HG02870 (cell line): ENCODE measurements at regions not wholly inside any gene's neighbourhood (a gene's known extent, or its start where the extent isn't known, plus 50 kb on each side); places are given as distances from the start of the nearest gene placed in this dataset.
A peak's percentile ranks its signal among the peaks of the same experiment; 100 is the strongest.
"Not testable (repeated sequence)": the region's sequence is repeated elsewhere in the genome, so short reads cannot be mapped to it uniquely, and the experiment has no call there.

Source experiments
- ATAC-seq: cut with Tn5 transposase; IDR thresholded peaks from one replicate; pipeline ENCODE4 v1.9.1; 2021; ENCODE audit warnings: mild to moderate bottlenecking, moderate library complexity; ENCODE audit not compliant: unreplicated experiment

DNA sequence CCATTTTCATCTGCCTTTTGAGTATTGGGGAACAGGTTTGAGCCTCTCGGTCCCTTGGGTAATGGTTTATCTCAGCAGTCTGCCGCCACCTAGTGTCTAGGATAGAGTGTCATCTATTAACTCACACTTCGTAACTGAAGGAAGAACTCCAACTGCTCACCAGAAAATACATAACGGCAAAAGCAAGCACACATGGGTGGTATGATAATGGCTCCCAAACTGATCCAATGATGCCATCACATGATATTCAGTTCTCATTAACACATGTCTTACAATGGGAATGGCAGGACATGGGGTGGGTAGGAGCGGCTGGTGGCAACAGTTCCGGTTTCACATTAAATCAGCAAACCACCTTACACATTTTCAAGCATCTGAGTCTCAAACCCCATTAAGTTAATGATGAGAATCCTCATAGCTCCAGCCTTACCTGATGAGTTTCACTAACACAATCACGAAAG is 110.7 kb upstream of the PHACTR1 start:
- ATAC-seq: peak; percentile 42

DNA sequence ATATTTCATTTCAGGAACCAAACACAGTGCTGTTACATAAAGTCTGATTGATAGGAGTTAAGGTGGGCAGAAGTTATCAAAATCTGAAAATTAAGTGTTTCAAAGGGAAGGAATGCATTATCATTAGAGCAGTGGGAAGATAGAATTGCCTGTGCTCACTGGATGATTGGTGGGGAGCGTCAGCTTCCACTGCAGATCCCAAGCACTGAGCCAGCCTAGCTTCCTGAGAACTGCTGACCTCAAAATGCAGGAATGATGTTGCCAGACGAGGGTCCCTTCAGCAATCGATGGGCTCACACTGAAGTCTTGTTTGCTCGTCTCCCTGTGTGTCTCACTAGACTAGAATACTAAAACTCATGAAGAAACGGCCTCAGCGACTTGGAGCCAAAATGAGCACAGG is 110.0 kb upstream of the PHACTR1 start:
- no peak for ATAC-seq

DNA sequence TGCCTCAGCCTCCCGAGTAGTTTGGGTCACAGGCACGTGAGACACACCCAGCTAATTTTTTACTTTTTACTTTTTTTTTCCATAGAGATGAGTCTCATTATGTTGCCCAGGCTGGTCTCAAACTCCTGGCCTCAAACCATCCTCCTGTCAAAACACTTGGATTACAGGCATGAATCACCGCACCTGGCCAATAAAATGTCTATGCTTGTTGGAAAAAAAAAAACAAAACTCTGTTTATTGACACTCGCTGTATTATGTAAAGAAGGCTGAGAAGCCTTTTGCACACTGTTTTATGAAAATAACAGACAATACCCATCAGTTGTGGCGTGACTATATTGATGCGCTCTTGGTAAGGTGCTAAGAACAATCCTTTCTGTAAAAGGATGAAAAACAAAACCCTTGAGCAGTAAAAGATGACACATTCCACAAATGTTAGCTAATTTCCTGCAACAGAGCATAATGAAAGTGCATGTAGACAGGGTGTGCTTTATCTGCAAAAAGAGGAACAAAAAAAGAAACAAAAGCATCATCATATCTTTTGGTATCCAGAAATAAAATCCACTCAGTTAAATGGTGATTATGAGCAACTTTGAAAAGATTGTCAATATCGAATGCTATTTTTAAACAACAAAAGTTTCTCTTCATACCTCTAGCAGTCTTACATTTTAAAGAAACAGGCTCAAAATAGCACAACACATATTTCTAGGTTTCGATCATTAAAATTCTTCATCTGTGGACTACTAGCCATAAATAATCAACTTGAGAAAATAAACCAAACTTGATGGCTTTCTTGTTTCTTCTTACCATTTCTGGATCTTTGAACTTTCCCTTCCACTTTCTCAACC is 108.3 kb upstream of the PHACTR1 start:
- ATAC-seq: peak; percentile 70

DNA sequence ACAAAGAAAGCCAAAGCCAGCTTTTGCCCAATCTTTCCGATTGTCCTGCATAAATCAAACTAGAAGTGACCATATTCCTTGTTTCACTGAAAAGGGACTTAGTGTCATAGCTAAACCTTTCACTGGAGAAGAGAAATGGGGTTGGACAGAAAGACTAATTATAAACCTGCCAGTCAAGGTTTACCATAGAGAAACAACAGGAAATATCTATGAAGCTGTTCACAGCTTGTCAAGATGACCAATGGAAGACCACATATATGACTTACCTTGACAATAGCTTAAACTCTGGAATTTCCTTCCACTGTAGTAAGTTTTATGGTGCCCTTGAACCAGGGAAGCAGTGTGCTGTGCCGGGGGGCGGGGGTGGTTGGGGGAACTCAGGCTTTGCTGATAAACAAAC is 107.7 kb upstream of the PHACTR1 start:
- ATAC-seq: peak; percentile 4

DNA sequence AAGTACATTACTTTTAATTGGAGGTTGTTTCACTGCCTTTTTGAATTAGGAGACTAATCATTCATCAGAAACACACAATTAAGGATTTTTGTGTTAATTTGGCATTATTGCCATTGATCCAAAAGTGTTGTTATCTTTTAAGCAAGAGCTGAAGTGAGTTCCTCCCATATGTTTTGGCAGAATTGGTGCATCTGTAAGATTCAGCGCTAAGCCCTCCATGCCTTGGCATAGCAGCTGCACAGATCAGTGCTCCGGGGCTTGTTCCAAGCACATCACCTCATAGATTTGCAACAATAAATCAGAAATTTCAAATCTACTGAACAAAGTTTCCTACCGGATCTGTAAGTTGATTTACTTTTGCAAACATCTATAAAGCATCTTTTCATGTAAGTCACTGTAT is 106.8 kb upstream of the PHACTR1 start:
- ATAC-seq: no peak

DNA sequence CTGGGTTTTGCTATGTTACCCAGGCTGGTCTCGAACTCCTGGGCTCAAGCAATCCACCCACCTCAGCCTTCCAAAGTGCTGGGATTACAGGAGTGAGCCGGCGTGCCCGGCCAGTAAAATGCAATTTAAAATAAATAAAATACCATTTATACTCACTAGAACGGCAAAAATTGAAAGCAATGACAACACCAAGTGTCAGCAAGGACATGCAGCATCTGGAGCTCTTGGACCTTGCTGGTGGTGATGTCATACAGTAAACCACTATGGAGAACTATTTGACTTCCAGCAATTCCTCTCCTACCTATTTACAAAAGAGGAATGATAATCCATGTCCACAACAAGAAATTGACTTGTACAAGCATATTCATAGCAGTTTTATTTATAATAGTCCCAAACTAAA is 105.7 kb upstream of the PHACTR1 start:
- ATAC-seq: no peak

DNA sequence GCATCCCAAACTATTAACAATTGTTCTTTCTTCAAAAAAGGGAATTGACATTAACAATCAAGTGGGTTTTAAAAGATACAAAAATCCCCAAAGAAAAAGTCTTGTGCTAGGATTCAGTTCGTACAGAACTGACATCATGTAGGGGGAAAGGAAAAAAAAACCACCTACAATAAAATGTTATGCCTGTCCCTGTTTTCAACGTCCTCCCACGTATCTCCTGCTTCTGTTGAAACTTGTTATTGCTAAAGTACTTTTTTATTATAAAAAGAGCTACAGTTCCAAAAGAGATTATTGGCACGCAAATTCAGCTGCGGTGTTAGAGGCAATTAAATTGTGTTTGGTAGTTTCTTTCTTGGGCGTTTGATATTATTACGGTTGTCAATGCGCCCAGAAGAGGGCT is 102.8 kb upstream of the PHACTR1 start:
- no peak for ATAC-seq

DNA sequence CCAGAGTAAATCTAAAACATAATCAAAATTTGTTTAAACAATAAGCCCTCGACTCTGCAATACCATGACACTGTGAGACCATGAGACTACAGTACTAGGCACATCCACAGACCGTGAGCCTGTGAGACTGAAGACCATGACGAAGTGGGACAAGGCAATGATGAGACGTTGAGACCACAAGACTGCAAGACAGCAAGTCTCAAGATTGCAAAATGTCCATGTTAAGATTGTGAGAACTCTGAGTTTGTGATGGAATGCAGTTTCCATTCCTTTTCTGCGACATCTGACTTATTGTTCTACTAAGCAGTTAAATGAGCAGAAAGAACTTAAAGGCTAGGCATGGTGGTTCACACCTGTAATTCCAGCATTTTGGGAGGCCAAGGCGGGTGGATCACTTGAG is 102.1 kb upstream of the PHACTR1 start:
- ATAC-seq: no peak

DNA sequence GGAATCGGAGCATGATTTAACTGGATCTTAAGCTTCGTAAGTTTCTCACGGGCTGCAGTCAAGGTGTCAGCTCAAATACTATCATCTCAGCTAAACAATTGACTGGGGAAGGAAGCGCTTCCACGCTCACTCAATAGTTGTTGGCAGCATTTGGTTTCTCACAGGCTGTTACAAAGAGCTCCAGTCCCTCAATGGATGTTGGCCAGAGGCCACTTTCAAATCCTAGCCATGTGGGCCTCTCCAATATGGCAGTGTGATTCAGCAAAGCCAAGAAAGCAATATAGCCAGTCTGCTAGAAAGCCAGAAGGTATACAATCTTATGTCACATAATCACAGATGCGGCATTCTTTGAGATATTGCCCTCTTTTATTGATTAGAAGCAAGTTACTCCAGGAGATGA is 98.3 kb upstream of the PHACTR1 start:
- ATAC-seq: no peak

DNA sequence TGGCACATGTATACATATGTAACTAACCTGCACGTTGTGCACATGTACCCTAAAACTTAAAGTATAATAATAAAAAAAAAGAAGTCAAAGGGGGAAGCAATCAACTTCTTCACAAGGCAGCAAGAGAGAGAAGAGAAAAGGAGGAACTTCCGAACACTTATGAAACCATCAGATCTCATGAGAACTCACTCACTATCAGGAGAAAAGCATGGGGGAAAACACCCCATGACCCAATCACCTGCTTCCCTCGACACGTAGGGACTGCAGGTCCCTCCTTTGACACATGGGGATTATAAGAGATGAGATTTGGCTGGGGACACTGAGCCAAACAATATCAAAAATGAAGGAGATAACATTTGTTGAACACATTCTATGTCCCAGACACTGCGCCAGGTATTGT is 94.8 kb upstream of the PHACTR1 start:
- ATAC-seq: no peak

DNA sequence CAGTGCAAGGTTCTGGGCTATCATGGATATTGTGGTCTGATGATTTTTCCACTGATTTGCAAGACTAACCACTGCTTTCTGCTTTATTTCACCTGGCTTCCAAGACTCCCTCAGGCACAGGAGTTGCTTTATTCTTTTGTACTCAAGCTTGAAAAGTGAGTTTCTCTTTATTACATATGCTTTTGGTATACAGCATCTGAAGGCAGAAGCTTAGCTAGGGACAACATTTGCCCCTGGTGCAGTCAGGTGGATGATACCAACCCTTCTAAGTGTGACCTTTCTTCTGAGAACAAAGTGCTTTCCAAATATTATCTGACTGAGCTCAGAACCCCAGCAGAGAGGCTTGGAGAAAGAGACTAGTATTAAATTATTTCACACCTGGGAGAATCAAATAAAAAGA is 94.0 kb upstream of the PHACTR1 start:
- ATAC-seq: no peak

DNA sequence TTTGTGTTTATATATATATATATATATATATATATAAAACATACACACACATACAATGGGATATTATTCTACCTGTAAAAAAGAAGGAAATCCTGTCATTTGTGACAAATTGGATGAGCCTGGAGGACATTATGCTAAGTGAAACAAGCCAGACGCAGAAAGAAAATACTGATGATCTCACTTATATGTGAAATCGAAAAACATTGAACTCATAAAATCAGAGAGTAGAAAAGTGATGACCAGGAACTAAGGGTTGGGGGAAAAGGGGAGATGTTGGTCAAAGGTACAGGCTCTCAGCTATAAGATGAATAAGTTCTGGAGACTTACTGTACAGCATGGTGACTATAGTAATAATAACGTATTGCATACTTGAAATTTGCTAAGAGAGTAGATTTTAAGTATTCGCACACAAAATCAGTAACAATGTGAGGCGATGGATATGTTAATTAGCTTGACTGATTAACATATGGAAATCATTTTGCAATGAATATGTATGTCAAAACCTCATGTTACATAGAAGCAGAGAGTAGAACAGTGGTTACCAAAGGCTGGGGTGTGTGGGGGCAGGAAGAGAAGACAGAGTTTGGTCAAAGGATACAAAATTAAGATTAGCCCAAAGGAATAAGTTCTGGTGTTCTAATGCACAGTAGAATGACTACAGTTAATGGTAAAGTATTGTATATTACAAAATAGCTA is 92.3 kb upstream of the PHACTR1 start:
- no peak for ATAC-seq

DNA sequence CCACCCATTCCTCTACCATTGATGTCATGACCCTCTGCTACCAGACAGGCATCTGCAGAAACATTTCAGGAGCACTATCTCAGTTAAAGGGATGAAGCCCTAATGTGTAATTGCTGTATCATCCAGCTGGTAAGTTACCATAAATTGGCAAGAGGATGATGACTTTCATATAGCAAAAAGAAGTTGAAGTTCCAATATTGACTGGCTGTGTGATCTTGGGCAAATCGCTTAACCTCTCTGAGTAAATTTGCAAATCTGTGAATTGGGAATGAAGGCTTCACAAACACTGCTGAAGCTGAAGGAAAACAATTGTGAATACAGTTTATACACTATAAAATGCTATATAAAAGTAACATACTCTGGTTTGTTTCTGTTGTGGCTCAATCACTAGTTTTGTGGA is 89.5 kb upstream of the PHACTR1 start:
- ATAC-seq: no peak

DNA sequence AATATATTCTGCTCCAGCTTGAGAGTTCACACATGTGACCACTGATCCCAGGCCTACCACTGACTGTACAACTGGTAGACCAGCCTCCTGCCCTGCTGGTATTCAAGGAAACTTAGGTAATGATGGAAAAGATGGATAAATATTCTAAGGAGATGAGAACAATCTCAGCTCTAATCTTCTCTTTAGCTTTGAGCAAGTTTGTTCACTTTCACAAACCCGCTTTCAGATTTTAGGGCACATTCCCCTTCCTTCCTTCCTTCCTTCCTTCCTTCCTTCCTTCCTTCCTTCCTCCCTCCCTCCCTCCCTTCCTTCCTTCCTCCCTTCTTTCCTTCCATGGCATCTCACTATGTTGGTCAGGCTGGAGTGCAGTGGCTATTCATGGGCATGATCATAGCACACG is 88.2 kb upstream of the PHACTR1 start:
- ATAC-seq: no peak

DNA sequence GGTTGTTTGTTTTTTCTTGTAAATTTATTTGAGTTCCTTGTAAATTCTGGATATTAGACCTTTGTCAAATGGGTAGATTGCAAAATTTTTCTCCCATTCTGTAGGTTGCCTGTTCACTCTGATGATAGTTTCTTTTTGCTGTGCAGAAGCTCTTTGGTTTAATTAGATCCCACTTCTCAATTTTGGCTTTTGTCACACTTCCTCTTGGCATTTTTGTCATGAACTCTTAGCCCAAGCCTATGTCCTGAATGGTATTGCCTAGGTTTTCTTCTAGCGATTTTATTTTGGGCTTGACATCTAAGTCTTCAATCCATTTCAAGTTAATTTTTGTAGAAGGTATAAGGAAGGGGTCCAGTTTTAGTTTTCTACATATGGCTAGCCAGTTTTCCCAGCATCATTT is 82.8 kb upstream of the PHACTR1 start:
- ATAC-seq: not testable (repeated sequence)

DNA sequence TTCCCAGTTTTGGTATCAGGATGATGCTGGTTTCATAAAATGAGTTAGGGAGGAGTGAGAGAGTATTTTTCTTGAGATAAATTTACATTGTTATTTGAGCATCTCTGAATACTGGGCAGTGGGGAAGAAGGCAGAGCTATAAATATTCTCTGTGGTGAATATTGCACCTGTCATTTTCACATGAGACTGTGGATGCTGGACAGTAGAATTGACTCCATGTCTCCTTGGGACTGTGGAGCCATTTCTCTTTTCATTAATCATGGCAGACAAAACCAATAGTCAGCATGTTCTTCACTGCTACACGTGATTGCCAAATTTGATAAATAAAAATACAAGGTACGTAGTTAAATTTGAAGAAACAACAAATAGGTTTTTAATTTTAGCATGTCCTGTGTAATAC is 81.2 kb upstream of the PHACTR1 start:
- no peak for ATAC-seq

DNA sequence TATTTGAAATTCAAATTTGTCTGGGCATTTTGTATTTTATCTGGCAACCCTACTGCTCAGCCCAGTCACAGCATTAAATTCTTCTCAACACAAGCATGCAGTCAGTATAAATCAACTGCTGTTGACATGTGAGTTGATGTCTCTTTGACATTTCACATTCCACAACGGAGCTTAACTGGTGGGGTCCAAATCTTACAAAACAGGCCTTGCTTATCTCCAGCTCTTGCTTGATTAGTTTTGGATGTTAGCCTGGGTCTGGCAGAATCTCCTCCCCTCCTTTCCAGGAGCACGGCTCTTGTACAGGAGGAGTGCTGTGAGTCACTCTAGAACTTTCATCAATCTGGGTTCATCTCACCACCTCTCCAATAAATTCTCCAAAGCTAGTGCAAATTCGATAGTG is 80.8 kb upstream of the PHACTR1 start:
- ATAC-seq: no peak

DNA sequence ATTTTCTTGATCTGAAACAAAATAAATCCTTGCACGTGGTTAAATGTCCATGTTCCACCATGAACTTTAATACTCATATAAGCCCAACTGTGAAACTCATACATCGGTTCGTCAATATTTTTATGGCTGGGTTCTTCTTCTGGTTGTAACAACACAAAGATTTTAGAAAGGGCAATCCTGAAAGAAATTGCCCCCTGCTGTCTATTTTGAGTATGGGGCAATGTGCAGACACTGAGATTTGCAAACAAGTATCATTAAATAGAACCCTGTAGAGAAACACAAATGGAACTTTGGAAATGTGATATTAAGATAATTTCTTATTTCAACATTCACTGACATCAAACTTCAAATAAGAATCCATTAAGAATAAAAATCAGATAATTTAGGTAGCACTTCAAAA is 80.2 kb upstream of the PHACTR1 start:
- no peak for ATAC-seq

DNA sequence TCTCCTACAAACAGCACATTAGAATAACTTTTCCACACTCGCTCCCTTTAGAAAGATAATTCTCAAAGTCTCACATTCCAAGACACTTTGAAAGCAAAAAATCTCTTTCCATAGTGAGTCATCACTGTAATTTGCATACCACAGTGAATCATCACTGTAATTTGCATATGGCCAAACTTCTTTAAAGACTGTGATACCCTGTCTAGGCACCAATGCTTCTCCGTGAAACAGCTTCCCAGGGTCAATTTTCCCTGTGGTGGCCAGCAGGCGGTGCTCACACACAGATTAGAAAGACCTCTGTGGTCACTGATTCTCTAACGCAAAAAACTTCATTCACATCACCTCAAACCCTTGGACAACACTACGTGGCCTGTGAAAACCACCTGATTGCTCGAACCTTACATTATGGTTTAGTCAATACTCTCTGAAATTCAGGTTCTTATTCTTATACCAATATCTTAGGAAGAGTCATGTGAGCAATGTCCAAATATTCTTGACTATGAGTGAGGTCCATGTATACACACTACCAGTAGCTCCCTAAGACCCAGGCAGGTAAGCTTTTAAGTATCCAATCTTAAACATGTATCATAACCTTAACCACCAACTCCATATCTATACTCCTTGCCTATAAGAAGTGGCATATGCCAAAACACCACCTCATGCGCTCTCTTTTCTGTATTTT is 78.5 kb upstream of the PHACTR1 start:
- no peak for ATAC-seq

DNA sequence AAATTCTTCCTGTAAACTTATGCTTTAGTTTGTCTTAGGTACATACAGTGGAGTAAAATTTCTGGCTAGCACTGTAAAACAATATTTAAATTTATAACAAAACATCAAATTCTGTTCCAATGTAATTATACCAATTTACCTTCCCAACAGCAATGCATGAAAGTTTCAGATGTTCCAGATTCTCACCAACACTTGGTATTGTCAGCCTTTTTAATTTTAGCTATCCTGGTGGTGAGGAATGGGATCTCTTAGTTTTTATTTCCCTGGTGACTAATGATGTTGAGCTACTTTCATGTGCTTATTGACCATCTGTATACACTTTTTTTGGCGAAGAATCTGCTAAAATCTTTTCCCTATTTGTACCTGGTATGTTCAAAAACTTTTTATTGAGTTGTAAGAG is 76.1 kb upstream of the PHACTR1 start:
- no peak for ATAC-seq

DNA sequence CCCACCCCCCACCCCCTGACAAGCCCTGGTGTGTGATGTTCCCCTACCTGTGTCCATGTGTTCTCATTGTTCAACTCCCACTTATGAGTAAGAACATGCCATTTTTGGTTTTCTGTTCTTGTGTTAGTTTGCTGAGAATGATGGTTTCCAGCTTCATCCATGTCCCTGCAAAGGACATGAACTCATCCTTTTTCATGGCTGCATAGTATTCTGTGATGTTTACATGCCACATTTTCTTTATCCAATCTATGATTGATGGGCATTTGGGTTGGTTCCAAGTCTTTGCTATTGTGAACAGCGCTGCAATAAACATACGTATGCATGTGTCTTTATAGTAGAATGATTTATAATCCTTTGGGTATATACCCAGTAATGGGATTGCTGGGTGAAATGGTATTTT is 74.8 kb upstream of the PHACTR1 start:
- not testable (repeated sequence) for ATAC-seq

DNA sequence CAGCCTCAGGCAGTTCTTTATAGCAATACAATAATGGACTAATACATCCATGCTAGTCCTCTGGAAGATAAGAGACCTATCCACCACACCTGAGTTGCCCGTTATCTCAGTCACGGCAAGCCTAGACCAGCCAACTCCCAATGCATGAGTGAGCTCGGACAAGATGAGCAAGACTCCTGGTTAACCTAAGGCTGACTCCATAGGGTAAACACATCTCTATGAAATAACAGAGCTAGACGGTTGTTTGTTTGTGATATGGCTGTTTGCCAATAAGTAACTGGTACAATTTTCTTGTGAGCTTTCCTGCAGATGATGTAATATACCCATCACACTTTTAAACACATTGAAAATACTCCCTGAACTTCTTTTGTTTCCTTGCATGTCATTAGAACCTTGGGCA is 70.6 kb upstream of the PHACTR1 start:
- no peak for ATAC-seq
